ENCODE measurements at regions not wholly inside any gene's neighbourhood (a gene's known extent, or its start where the extent isn't known, plus 50 kb on each side); places are given as distances from the start of the nearest gene placed in this dataset.

- TF ChIP-seq CTCF (IDR thresholded peaks at IDR 0.05), result no peak
- TF ChIP-seq ZFX (IDR thresholded peaks at IDR 0.05; ENCODE audit: borderline replicate concordance), result no peak
Measured at GRCh38 chr2:82027921-82028615, 1723.5 kb upstream of the LRRTM1 start.

Measured in 22Rv1 (cell line).